ENCODE measurements at regions not wholly inside any gene's neighbourhood (a gene's known extent, or its start where the extent isn't known, plus 50 kb on each side); places are given as distances from the start of the nearest gene placed in this dataset.

GRCh38 chr11:80074837-80075236 is 634.0 kb upstream of the TENM4 start:
- no peak for DNase-seq (ENCODE audit: low read depth)

- DNase-seq (ENCODE audit: low read depth), result no peak
Measured at GRCh38 chr11:80066291-80066690, 625.5 kb upstream of the TENM4 start.

GRCh38 chr11:80065086-80065485 is 624.3 kb upstream of the TENM4 start:
- DNase-seq (ENCODE audit: low read depth), result no peak

- no peak for DNase-seq (ENCODE audit: low read depth)
Measured at GRCh38 chr11:80061056-80061455, 620.2 kb upstream of the TENM4 start.

- no peak for DNase-seq (ENCODE audit: low read depth)
Measured at GRCh38 chr11:80054582-80055165, 613.8 kb upstream of the TENM4 start.

GRCh38 chr11:80048513-80048912 is 607.7 kb upstream of the TENM4 start:
- no peak for DNase-seq (ENCODE audit: low read depth)

GRCh38 chr11:80041136-80042000 is 600.5 kb upstream of the TENM4 start:
- no peak for DNase-seq (ENCODE audit: low read depth)

- no peak for DNase-seq (ENCODE audit: low read depth)
Measured at GRCh38 chr11:80034801-80035200, 594.0 kb upstream of the TENM4 start.

GRCh38 chr11:80031014-80031600 is 590.3 kb upstream of the TENM4 start:
- DNase-seq (ENCODE audit: low read depth), result no peak

- DNase-seq (ENCODE audit: low read depth), result no peak
Measured at GRCh38 chr11:80028998-80029397, 588.2 kb upstream of the TENM4 start.

- no peak for DNase-seq (ENCODE audit: low read depth)
Measured at GRCh38 chr11:80024119-80024518, 583.3 kb upstream of the TENM4 start.

- no peak for DNase-seq (ENCODE audit: low read depth)
Measured at GRCh38 chr11:80023386-80023785, 582.6 kb upstream of the TENM4 start.

- no peak for DNase-seq (ENCODE audit: low read depth)
Measured at GRCh38 chr11:80010536-80010935, 569.7 kb upstream of the TENM4 start.

- DNase-seq (ENCODE audit: low read depth), result no peak
Measured at GRCh38 chr11:80009081-80009480, 568.3 kb upstream of the TENM4 start.

- no peak for DNase-seq (ENCODE audit: low read depth)
Measured at GRCh38 chr11:80007616-80008015, 566.8 kb upstream of the TENM4 start.

- no peak for DNase-seq (ENCODE audit: low read depth)
Measured at GRCh38 chr11:79990141-79990540, 549.3 kb upstream of the TENM4 start.

- no peak for DNase-seq (ENCODE audit: low read depth)
Measured at GRCh38 chr11:79982185-79982584, 541.4 kb upstream of the TENM4 start.

- no peak for DNase-seq (ENCODE audit: low read depth)
Measured at GRCh38 chr11:79980916-79981315, 540.1 kb upstream of the TENM4 start.

- no peak for DNase-seq (ENCODE audit: low read depth)
Measured at GRCh38 chr11:79973721-79974617, 533.1 kb upstream of the TENM4 start.

- no peak for DNase-seq (ENCODE audit: low read depth)
Measured at GRCh38 chr11:79971255-79971654, 530.4 kb upstream of the TENM4 start.

GRCh38 chr11:79966592-79966991 is 525.8 kb upstream of the TENM4 start:
- DNase-seq (ENCODE audit: low read depth), result no peak
